ENCODE measurements at regions not wholly inside any gene's neighbourhood (a gene's known extent, or its start where the extent isn't known, plus 50 kb on each side); places are given as distances from the start of the nearest gene placed in this dataset.
"Not testable (repeated sequence)": the region's sequence is repeated elsewhere in the genome, so short reads cannot be mapped to it uniquely, and the experiment has no call there.

DNA sequence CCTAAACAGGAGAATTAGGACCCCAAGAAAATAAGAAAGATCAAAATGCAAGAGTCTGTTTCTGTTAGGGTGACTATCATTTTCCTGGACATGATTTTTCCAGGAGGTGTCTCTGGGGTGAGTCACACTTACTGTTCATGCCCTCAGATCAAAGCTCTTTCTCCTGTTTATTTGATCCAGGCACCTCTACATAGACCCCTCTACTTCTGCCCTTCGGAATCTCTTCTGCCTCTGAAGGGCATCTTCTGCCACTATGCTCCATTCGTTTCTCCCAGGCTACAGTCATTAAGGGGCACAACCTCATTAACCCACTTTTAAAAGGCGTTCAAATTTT is 1328.0 kb downstream of the GATA3 start:
- DNase-seq (ENCODE audit: low spot score): no peak

DNA sequence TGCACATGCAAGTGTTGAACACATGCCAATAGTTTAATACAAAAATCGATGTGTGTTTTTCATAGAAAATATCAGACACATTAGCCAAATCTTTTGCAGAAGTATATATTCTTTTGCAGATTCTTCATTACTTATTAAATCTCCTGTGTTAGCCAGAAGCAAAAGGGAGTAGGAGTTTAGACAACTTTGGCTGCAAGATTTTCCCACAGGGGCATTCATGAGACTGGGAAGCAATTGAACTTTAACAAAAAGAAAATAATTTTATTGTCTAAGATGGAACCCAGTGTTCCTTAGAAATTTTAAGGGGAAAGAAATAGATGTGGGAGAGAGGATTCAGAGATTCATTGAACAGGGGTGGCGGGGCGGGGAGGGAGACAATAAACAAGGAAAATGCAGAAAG is 1336.0 kb downstream of the GATA3 start:
- no peak for DNase-seq (ENCODE audit: low spot score)

DNA sequence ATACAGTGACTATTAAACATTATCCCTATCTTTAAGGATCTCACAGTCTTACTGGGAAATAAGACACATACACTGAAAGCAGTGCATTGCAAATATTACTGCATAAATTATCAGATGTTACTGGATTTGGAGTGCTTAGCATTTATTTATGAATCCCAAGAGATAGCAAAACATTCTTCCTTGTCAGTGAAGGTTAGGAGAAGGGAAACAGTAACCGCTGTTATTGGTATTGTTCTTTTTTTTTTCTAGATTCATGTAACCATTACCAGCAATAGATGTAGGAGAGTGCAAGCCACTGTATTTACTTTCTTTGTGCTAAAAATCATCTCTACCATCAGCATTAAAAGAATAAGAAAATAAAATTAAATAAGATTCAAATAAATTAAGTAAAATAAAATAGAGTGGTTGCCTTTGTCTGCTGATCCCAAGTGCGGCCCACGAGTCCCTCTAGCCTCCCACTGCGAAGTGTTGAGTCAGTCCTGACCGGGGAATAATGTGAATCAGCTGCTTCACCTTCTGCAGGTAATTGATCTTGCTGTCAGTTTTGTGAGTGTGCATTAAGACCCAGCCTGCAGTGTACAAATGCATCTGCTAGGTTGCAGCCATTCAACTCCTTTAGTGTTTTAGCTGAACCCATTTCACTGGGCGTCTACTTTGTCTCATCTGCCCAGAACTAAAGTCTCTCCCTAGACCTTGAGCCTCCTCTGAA is 1344.9 kb downstream of the GATA3 start:
- DNase-seq (ENCODE audit: low spot score): no peak

DNA sequence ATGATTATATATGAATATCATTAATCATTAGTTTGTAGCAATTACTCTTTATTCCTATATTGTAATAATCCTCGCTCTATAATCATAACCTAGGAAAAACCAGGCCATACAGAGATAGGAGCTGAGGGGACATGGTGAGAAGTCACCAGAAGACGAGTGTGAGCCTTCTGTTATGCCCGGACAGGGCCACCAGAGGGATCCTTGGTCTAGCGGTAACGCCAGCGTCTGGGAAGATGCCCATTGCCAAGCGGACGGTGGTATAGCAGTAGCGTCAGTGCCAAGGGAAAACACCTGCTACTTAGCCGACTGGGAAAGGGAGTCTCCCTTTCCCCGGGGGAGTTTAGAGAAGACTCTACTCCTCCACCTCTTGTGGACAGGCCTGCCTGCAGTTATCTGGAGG is 1347.6 kb downstream of the GATA3 start:
- DNase-seq (ENCODE audit: low spot score): not testable (repeated sequence)

DNA sequence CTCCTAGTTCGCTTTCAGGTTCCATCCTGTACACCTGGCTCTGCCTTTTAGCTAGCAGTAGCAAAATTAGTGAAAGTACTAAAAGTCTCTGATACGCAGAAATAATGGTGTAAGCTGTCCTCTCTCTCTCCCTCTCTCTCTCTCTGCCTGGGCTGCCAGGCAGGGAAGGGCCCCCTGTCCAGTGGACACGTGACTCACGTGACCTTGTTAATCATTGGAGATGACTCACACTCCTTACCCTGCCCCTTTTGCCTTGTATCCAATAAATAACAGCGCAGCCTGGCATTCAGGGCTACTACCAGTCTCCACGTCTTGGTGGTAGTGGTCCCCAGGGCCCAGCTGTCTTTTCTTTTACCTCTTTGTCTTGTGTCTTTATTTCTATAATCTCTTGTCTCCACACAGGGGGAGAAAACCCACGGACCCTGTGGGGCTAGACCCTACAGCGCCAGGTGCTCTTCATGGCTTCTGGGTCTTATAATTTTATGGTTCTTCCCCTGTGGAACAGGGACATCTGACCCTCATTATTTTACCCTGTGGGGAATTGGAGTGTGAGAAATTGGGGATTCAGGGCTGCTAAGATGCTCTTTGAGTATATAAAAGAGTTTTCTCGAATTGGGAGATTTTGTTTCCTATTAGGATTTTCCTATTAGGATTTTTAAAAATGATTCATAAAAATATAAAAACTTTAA is 1348.2 kb downstream of the GATA3 start:
- not testable (repeated sequence) for DNase-seq (ENCODE audit: low spot score)

DNA sequence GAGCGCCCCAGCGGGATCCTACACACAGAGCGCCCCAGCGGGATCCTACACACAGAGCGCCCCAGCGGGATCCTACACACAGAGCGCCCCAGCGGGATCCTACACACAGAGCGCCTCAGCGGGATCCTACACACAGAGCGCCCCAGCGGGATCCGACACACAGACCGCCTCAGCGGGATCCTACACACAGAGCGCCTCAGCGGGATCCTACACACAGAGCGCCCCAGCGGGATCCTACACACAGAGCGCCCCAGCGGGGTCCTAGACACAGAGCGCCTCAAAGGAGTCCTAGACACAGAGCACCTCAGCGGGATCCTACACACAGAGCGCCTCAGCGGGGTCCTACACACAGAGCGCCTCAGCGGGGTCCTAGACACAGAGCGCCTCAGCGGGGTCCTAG is 1352.7 kb downstream of the GATA3 start:
- not testable (repeated sequence) for DNase-seq (ENCODE audit: low spot score)

DNA sequence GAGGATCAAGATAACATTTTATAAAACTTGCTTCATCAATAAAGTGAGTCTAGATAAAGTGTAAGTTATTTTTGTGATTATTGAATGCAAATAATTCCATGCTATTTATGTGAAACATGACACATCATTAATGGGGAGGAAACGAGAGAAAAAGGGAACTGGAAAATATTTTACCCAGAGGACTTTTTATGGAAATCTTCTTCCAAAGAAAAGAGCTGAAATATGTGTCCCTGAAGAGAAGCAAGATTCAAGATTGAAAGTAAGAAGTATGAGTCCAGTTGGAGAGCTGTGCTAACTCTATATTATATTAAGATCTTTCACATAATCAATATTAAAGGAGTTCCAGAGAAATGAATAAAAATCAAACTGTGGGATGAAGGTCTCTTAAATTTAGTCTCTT is 1361.8 kb downstream of the GATA3 start:
- DNase-seq (ENCODE audit: low spot score): no peak

DNA sequence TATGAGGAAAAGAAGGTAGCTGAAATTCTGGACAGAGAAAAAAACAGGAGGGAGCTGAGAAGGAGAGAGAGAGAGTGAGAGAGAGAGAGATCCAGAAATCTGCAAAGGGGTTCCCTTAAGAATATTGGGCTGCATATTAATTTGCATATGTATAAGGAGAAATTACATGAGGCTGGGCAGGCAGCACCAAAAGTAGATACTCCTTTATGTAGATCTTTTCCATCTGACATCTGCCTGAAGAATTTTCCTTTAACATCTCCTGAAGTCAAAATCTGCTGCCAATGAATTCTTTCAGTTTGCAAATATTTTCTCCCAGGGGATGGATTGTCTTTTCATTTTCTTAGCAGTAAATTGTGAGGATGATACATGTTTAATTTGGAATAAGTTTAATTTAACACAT is 1365.3 kb downstream of the GATA3 start:
- no peak for DNase-seq (ENCODE audit: low spot score)

DNA sequence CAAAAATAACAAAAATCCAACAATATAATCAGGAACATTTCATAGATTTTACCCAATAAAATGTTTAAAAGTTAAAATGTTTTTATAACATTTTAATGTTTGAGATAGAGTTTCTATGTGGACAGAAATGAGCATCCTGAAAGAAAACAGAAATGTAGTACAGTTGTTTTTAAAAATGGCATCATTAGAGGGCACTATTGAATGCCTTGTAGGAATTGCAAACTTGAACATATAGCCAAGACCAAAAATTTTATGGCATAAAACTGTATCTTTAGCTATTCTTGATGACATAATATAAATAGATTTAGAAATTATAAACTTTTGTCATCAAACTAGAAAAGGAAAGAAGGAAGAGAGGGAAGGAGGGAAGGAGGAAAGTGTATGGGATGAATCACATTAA is 1372.7 kb downstream of the GATA3 start:
- DNase-seq (ENCODE audit: low spot score): no peak

DNA sequence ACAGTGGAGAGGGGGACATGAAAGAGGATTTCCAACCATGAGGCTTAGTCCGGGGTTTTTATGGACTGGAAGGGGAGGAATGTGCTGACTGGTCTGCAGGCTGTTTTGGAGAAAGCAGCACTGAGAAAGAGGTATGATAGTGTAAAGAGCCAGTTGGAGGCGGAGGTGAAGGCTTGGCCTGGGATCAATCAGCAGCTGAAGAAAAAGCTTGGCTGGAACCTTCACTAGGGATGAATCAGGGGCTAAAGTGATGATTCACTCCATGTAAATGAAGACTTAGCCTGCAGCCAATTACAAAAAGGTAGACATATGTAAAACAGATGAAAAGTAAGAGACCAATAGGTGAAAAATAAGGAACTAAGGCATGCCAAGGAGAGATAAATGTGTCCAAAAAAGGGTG is 1382.6 kb downstream of the GATA3 start:
- DNase-seq (ENCODE audit: low spot score): no peak

DNA sequence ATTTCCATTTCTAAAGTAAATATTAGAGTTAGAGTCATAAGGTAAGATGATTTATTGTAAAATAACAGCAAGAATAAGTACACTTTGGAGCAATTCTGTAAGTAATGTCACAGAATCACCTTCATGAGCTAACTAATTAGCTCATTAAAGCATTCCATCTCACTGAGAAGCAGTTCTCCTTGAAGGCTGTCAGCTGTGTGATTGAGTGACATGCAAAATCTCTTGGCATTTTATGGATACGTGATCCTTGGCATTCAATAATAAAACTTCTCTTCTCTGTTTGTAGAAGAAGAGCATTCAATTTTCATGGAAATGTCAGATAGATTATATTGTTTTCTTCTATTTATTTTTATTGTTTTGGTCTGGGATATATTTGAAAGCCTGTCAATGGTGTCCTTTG is 1389.3 kb downstream of the GATA3 start:
- DNase-seq (ENCODE audit: low spot score): no peak

DNA sequence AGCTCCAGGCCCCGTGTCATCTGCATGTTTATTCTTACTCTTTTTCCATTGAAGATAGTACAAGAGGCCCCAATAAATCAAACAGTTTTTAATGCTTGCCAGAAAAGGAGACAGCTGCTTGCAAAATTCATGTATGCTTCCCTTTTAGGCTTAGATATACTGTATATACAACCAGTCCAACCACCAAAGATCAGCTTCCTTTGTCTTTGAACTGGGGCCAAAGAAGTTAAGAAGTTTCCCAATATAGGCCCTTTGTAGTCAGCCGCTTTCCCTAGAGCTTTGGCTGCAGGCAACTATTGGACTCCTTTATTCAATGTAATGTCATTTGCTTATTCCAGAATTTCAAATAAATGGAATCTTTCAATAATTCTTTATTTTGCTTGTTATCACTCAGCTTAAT is 1395.0 kb downstream of the GATA3 start:
- DNase-seq (ENCODE audit: low spot score): no peak

DNA sequence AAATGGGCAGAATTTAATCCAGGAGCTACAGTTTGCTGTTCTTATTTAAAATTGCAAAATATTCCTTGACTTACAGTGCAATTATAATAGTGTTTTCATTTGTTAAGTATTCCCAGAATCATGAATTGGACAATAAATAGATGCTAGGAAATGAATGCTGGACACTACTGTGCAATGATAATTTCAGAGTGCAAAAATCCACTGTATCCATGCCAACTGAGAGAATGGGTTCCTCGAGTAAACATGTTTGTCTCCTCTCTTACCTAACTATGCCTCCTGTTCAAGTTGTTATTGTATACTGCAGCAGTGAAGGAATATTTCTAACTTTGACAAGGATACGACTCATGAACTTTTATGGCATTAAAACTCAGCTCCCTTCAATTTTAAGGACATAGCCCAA is 1396.3 kb downstream of the GATA3 start:
- no peak for DNase-seq (ENCODE audit: low spot score)

DNA sequence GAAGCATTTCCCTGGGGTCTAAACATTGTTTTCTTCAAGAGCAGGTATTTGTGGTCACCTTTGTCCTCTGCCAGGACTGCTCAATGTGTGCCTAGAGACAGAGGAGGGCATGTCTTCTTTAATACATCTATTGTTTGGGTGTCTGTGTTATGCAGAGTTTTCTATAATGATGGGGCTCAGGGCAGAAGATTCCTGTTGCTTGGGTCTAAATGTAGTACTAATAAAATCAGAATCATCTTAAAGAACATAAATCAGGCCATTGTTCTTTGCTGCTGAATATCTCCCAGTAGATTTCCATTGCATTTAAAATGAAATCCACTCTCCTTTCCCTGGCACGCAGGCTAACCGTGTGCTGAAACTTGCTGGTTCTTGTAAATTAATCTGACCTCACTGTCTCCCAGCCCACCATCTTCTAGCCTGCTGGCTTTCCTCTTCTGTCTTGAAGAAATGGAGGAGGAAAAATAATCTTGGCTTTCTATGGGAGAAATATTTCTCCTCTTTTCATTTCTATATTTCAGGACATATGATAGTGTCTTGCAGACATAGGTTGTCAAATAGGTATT is 1396.8 kb downstream of the GATA3 start:
- DNase-seq (ENCODE audit: low spot score): no peak

DNA sequence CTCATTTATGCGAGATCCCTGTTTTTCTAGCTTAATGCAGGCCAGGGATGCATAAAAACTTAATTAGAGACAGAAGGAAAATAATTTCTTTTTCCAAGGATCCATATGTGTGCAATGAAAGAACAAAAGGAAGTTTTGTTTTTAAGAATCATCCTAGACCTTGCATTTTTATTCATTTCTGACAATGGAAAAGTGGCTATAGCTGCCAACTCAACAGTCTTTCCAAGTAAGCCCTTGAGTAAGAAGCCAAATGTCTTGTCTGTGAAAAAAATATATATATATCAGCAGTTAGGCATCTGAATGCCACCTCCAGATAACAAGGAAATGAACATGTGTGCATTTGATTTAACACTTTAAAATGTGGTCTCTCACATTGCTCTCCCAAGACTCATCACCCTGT is 1397.6 kb downstream of the GATA3 start:
- DNase-seq (ENCODE audit: low spot score): no peak

DNA sequence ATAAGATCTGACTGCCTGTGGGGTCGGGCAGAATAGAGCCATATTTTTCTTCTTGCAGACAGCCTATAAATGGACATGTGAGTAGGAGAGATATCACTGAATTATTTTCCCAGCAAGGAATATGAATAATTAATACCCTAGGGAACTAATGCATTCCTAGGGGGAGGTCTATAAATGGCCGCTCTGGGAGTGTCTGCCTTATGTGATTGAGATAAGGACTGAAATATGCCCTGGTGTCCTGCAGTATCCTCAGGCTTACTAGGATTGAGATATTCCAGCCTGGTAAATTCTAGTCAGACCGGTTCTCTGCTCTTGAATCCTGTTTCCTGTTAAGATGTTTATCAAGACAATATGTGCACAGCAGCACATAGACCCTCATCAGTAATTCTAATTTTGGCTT is 1399.4 kb downstream of the GATA3 start:
- not testable (repeated sequence) for DNase-seq (ENCODE audit: low spot score)

DNA sequence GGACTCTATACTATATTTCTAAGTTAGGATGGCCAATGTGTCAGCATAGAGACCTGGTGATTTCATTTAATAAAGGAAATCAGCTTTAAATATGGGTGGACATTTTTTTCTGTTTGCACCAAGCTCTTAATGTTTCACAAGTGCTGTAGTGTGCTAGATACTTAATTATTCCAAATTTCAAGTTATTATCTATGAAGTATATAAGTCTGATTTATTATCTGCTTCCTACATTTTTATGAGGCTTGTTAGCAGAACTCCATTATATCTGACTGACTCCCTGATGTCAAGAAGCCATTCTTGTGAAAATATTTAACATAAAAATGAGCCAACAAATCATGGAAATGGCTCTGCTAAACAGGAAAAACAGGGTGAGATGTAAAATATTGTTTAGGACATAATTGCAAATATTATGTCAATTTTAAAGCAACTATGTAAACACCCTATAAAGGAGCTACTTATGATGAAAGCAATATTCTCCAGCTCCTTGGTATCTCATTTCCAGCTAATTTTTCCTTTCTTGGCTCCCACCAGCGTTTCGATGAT is 1415.2 kb downstream of the GATA3 start:
- DNase-seq (ENCODE audit: low spot score): no peak

DNA sequence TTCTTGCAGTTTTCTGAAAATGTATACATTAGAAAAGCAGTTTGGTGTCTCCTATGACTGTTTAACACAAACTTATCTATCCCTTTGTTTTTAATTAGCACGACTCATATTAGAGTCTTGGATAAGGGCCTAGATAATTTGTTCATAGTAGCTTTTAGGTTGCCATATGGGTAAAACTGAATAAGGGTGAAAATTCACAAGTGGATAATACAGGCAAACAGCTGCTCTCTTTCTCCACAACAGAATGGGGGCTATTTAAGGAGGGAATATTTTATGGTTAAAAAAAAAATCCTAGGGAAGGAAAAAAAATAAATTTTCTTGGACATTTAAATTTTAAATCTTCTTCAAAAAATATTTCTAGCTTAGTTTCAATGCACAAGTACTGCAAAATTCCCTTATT is 1416.1 kb downstream of the GATA3 start:
- DNase-seq (ENCODE audit: low spot score): no peak

DNA sequence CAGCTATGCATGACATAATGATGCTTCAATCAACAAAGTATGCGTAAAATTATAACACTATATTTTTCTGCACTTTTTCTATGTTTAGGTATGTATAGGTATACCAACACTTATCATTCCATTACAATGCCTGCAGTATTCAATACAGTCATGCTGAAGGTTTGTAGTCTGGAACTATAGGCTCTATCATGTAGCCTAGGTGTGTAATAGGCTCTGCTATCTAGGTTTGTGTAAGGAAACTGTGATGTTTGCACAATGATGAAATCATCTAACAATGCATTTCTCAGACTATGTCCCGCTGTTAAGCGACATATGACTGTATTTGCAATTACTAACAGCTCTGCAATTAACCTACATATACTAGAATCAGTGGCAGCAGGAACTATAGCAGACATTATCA is 1447.5 kb downstream of the GATA3 start:
- DNase-seq (ENCODE audit: low spot score): no peak

DNA sequence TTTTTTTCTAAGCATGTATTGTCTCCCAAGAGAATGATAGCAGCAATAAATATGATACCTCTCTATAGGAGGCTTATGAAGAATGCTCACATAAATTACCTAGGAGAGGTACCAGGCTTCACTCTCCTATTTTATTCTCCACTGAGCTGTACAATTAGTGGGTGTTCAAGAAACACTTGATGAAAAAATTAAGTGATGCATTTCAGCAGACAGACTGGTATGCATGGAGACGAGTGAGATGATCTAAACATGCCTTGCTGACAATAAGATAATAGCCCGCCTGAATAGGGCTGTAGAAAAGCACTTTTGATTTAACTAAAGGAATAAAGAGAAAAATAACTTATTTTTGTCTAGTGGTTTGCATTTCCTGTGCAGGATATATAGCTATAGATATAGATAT is 1449.7 kb downstream of the GATA3 start:
- DNase-seq (ENCODE audit: low spot score): no peak

DNA sequence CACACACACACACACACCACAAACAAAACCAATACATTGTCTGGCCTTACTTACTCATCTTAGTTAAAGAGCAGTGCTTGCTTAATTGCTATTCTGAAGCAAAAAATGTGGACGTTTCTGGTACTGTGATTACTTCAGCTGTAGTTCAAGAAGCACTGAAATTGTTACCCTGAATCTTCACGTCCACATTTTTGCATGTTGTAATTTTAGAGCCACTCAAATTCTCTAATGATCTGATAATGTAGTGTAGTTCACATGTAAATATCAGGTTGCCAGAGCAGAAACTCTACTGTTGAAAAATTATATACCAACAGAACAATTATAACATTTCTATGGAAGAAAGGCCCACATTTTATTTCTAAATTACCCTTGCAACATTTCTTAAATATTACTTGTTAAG is 1451.1 kb downstream of the GATA3 start:
- no peak for DNase-seq (ENCODE audit: low spot score)

DNA sequence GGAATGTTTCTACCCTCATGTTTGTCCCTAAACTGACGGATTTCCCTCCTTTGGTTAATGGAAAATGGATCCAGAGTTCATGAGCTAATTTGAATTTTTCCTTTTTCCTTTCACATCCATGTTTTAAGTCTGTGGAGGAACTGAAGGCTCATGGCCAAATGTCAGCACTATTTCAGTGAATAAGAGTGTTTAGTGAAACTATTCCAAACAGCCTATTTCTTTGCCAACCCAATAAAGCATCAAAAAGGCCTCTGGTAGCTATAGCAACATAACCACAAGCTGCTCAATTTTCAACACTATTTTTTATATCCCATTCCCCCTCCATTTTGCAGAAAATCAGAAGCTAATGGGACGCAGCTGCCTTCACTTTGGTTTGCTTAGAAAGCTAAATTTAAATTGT is 1454.1 kb downstream of the GATA3 start:
- no peak for DNase-seq (ENCODE audit: low spot score)

DNA sequence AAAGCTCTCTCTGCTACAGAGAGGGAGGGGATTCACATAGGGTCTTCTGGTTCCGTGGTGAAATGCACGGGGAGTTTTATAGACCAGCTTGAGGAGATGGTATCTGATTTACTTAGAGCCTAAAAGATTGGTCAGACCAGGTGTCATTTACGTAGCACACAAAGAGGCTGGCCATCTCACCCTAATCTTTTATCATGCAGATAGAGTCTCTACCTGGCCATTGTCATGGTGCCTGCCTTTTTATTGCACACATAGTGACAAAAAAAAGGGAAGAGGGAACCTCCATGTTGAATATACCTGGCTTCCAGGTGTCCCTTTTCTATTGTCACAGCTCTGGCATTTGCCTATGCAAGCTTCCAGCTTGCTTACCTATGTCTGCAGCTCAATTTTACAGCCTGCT is 1456.1 kb downstream of the GATA3 start:
- DNase-seq (ENCODE audit: low spot score): no peak

DNA sequence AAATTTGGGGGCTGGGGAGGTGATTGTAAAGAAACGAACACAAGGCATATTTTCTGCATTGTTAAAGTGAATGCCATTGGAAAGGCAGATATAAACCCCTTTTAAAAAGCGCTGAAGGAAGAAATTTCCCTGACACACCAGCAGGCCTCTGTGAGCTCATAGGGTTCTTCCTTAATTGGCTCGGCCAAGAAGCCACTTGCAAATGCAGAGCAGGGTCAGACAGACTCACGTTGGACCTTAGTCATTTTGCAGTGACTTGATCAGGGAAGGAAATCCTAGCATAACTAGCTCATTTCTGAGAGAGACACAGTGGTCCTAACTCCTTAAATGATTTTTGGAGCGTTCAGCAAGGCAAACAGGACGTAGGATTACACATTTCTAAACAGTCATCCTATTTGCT is 1461.4 kb downstream of the GATA3 start:
- no peak for DNase-seq (ENCODE audit: low spot score)

Measured in COLO829 (cell line).